ENCODE measurements at regions not wholly inside any gene's neighbourhood (a gene's known extent, or its start where the extent isn't known, plus 50 kb on each side); places are given as distances from the start of the nearest gene placed in this dataset.

GRCh38 chr3:70507486-70507885 lies 195.0 kb upstream of the MDFIC2 start:
- TF ChIP-seq CTCF (IDR thresholded peaks at IDR 0.05; ENCODE audit: insufficient read depth, missing control alignments): no peak
- no peak for FAIRE-seq

GRCh38 chr3:70506775-70507174 lies 194.3 kb upstream of the MDFIC2 start:
- no peak for FAIRE-seq
- DNase-seq (ENCODE audit: insufficient read length, low spot score): no peak
- no peak for TF ChIP-seq CTCF (IDR thresholded peaks at IDR 0.05; ENCODE audit: insufficient read depth, missing control alignments)

More at GRCh38 chr3:70507486-70507885, 195.0 kb upstream of the MDFIC2 start:
- DNase-seq (ENCODE audit: insufficient read length, low spot score): no peak

- no peak for FAIRE-seq
- TF ChIP-seq CTCF (IDR thresholded peaks at IDR 0.05; ENCODE audit: insufficient read depth, missing control alignments): no peak
- DNase-seq (ENCODE audit: insufficient read length, low spot score): no peak
Measured at GRCh38 chr3:70501561-70501960, 189.1 kb upstream of the MDFIC2 start.

- TF ChIP-seq CTCF (IDR thresholded peaks at IDR 0.05; ENCODE audit: insufficient read depth, missing control alignments): no peak
- no peak for FAIRE-seq
- no peak for DNase-seq (ENCODE audit: insufficient read length, low spot score)
Measured at GRCh38 chr3:70488816-70489215, 176.4 kb upstream of the MDFIC2 start.

GRCh38 chr3:70488131-70488530 lies 175.7 kb upstream of the MDFIC2 start:
- DNase-seq (ENCODE audit: insufficient read length, low spot score): no peak
- no peak for TF ChIP-seq CTCF (IDR thresholded peaks at IDR 0.05; ENCODE audit: insufficient read depth, missing control alignments)
- FAIRE-seq: no peak

GRCh38 chr3:70486414-70487017 lies 174.1 kb upstream of the MDFIC2 start:
- DNase-seq (ENCODE audit: insufficient read length, low spot score): no peak
- no peak for FAIRE-seq
- no peak for TF ChIP-seq CTCF (IDR thresholded peaks at IDR 0.05; ENCODE audit: insufficient read depth, missing control alignments)

GRCh38 chr3:70476174-70476573 lies 163.7 kb upstream of the MDFIC2 start:
- DNase-seq (ENCODE audit: insufficient read length, low spot score): no peak
- FAIRE-seq: no peak
- no peak for TF ChIP-seq CTCF (IDR thresholded peaks at IDR 0.05; ENCODE audit: insufficient read depth, missing control alignments)

Data from D721Med (cell line).